HCT116 (cell line): ENCODE measurements at regions not wholly inside any gene's neighbourhood (a gene's known extent, or its start where the extent isn't known, plus 50 kb on each side); places are given as distances from the start of the nearest gene placed in this dataset.

Source experiments
- ATAC-seq: fragments of 200-7000 bp; cut with Tn5 transposase; 2 replicates; pipeline ENCODE4 v1.9.1; 2020; ENCODE audit warnings: mild to moderate bottlenecking, moderate library complexity
- BruUV-seq: library from RNA; stranded (reverse); fragments of 400-500 nt; replicated peaks from 2 replicates; lab custom pipeline; 2021; lab: Mats Ljungman, UMichigan
- CTCF ChIA-PET: fragments of 300-600 bp; sonication (Branson Sonifier 250); formaldehyde crosslinking; loops from one replicate; lab custom pipeline; 2021; ENCODE audit warnings: antibody characterized with exemption; lab: Charles Lee
- POLR2A ChIA-PET: fragments of 300-600, 350-600 bp; sonication (Branson Sonifier 250); formaldehyde crosslinking; loops from one replicate; lab custom pipeline; 2021; ENCODE audit warnings: antibody characterized with exemption; lab: Charles Lee
- RAD21 ChIA-PET, 2 experiments: fragments of 300-600 bp; sonication (Branson Sonifier 250); formaldehyde crosslinking; loops; one replicate each; lab custom pipeline; 2023; ENCODE audit warnings: low total read pairs in 2 of 2; ENCODE audit not compliant: uncharacterized antibody in 2 of 2, unreplicated experiment in 2 of 2, low non-redundant PET in 1 of 2; lab: Charles Lee
- DNase-seq: peaks from one replicate; pipeline ENCODE4 v3.0.0-alpha.2; 2010; ENCODE audit warnings: low read depth, low spot score
- H2AFZ ChIP-seq: fragments of 200-600 bp; shearing (Covaris generic), sonication (generic); 2 replicates; pipeline ENCODE4 v1.6.1; 2017; ENCODE audit warnings: low read depth, mixed run types, mixed read lengths, antibody characterized with exemption, low read length; ENCODE audit not compliant: poor library complexity, severe bottlenecking
- H3K27ac ChIP-seq: 2 replicates; pipeline ENCODE4 v1.5.1; 2012; ENCODE audit warnings: low read depth, low read length
- H3K27me3 ChIP-seq: fragments of 200-600 bp; sonication (generic); 2 replicates; pipeline ENCODE4 v1.6.1; 2016; ENCODE audit warnings: mixed run types, low read length, mixed read lengths; ENCODE audit not compliant: insufficient read depth
- H3K36me3 ChIP-seq, 2 experiments: fragments of 200-500 bp in 1 of 2; fragments of 200-600 bp in 1 of 2; sonication (Bioruptor generic) in 1 of 2; sonication (generic) in 1 of 2; 2 replicates each; pipeline versions ENCODE4 v1.5.1 to v1.6.1; 2014 to 2016; ENCODE audit warnings: low read length in 2 of 2, inconsistent platforms in 1 of 2, mixed read lengths in 1 of 2, mixed run types in 1 of 2; ENCODE audit not compliant: insufficient read depth in 2 of 2, control insufficient read depth in 1 of 2
- H3K4me1 ChIP-seq, 2 experiments: fragments of 200-600 bp in 1 of 2; sonication (generic) in 1 of 2; 2 replicates each; pipeline versions ENCODE4 v1.5.1 to v1.6.1; 2012 to 2017; ENCODE audit warnings: low read length in 2 of 2, inconsistent platforms in 1 of 2, mild to moderate bottlenecking in 1 of 2, mixed read lengths in 1 of 2, mixed run types in 1 of 2, moderate library complexity in 1 of 2; ENCODE audit not compliant: insufficient read depth in 2 of 2, control insufficient read depth in 1 of 2
- H3K4me2 ChIP-seq: fragments of 200-600 bp; sonication (generic); 2 replicates; pipeline ENCODE4 v1.6.1; 2017; ENCODE audit warnings: mixed run types, low read length, mixed read lengths
- H3K4me3 ChIP-seq, 2 experiments: fragments of 200-600 bp in 1 of 2; sonication (generic) in 1 of 2; replicated peaks in 1 of 2; 2 replicates each; pipeline ENCODE4 v1.5.1; 2011 to 2016; ENCODE audit warnings: low read length in 2 of 2, control low read depth in 1 of 2, low read depth in 1 of 2, mild to moderate bottlenecking in 1 of 2, mixed read lengths in 1 of 2, mixed run types in 1 of 2
- H3K79me2 ChIP-seq: fragments of 200-600 bp; sonication (generic); 2 replicates; pipeline ENCODE4 v1.6.1; 2017; ENCODE audit warnings: mild to moderate bottlenecking, mixed run types, low read length, moderate library complexity, mixed read lengths; ENCODE audit not compliant: insufficient read depth
- H3K9ac ChIP-seq: fragments of 200-600 bp; sonication (generic); 2 replicates; pipeline ENCODE4 v1.6.1; 2016; ENCODE audit warnings: low read length, mixed read lengths
- H3K9me2 ChIP-seq: fragments of 200-600 bp; sonication (generic), shearing (Covaris generic); 2 replicates; pipeline ENCODE4 v1.6.1; 2017; ENCODE audit warnings: mixed run types, mild to moderate bottlenecking, moderate library complexity; ENCODE audit not compliant: insufficient read depth
- H3K9me3 ChIP-seq, 2 experiments: fragments of 200-500 bp in 1 of 2; fragments of 200-600 bp in 1 of 2; sonication (Bioruptor generic) in 1 of 2; sonication (generic) in 1 of 2; 2 replicates each; pipeline ENCODE4 v1.6.1; 2014 to 2017; ENCODE audit warnings: low read length in 2 of 2, mixed read lengths in 2 of 2, inconsistent platforms in 1 of 2, low read depth in 1 of 2, mild to moderate bottlenecking in 1 of 2, mixed run types in 1 of 2, moderate library complexity in 1 of 2; ENCODE audit not compliant: control insufficient read depth in 1 of 2, insufficient read depth in 1 of 2
- H4K20me1 ChIP-seq: fragments of 200-600 bp; sonication (generic), shearing (Covaris generic); 2 replicates; pipeline ENCODE4 v1.6.1; 2017; ENCODE audit warnings: mixed run types, mild to moderate bottlenecking, moderate library complexity; ENCODE audit not compliant: insufficient read depth
- CBX3 ChIP-seq: IDR thresholded peaks from 2 replicates; pipeline ENCODE4 v1.6.1; 2012; ENCODE audit warnings: low read depth
- ELF1 ChIP-seq: IDR thresholded peaks from 2 replicates; pipeline ENCODE4 v1.6.1; 2012; ENCODE audit warnings: low read depth, borderline replicate concordance
- EZH2 ChIP-seq: fragments of 200-600 bp; sonication (generic); IDR thresholded peaks from 2 replicates; pipeline ENCODE4 v1.6.1; 2017; ENCODE audit warnings: antibody characterized with exemption, mixed run types
- EZH2phosphoT487 ChIP-seq: fragments of 200-600 bp; IDR thresholded peaks from 2 replicates; pipeline ENCODE4 v1.6.1; 2018; ENCODE audit warnings: antibody characterized with exemption, borderline replicate concordance
- FOSL1 ChIP-seq: IDR thresholded peaks from 2 replicates; pipeline ENCODE4 v1.6.1; 2012; ENCODE audit warnings: low read depth
- RAD21 ChIP-seq: IDR thresholded peaks from 2 replicates; pipeline ENCODE4 v1.6.1; 2012; ENCODE audit warnings: low read depth, mild to moderate bottlenecking
- SIN3A ChIP-seq: IDR thresholded peaks from 2 replicates; pipeline ENCODE4 v1.6.1; 2012; ENCODE audit warnings: low read depth
- SRF ChIP-seq: IDR thresholded peaks from 2 replicates; pipeline ENCODE4 v1.6.1; 2012; ENCODE audit warnings: low read depth
- intact Hi-C: fragments of 100-400 bp; cut with micrococcal nuclease; formaldehyde crosslinking; loops from 2 replicates; pipeline ENCODE4 v1.10.0; 2022
- TF ChIP-seq, protein P1 (sequence below): IDR thresholded peaks from 2 replicates; pipeline ENCODE4 v1.6.1; 2012
- TF ChIP-seq, protein P2 (sequence below): IDR thresholded peaks from 2 replicates; pipeline ENCODE4 v1.6.1; 2012; ENCODE audit warnings: low read depth
- TF ChIP-seq, protein P3 (sequence below): IDR thresholded peaks from 2 replicates; pipeline ENCODE4 v1.6.1; 2012

DNA sequence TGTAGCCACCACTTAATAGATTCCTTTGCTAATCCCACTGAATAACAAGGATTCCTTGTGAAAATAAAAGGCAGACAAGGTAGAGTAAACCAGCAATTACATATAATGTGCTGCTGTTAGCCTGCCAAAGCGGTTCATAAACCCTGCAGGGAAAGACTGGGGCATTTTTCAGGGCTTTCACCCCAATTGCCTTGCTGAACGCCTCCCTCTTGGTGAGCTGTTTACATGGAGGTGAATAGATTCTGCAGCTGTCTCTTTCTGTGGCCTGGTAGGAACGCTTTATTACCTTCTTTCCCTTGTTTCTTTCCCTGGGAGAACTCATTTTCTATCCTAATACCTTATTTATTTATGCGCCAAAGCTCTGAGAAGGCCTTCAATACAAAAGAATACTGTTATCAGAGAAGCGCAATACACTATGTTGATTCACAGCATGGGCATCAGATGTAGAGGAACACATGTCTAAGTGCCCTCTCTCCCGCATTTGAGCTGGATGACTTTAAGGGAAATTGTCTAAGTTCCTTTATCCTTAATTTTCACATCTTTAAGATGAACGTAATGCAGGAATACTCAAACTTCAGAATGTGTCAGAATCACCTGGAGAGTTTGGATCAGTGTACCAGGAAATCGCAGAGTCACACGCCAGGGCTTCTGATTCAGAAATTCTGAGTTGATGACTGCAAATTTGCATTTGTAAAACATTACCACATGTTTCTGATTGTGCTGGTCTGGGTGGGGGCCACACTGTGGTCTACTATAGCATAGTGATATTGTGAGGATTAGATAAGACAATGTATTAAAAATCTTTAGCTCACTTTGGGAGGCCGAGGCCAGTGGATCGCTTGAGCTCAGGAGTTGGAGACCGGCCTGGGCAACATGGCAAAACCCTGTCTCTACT lies 1203.8 kb downstream of the SORCS3 start:
- RAD21 ChIA-PET, result no interaction called here
- Histone ChIP-seq H3K9me3 (peaks cover 20 to 39% of the 10 kb centered on the region in 2 experiments; a peak in 2 of 4 replicates), H3K9ac (no peak overlapping the region), H3K4me1 (no peaks in the 10 kb centered on the region), H3K9me2 (no peaks in the 10 kb centered on the region), H4K20me1 (no peaks in the 10 kb centered on the region), H3K4me3 (no peak overlapping the region), H2AFZ (no peak overlapping the region), H3K36me3 (no peaks in the 10 kb centered on the region), H3K79me2 (no peaks in the 10 kb centered on the region), H3K27ac (no peak overlapping the region), H3K4me2 (no peak overlapping the region), H3K27me3 (no peaks in the 10 kb centered on the region)
- TF ChIP-seq SIN3A, result no peak
- TF ChIP-seq CBX3, result no peak
- no peak for TF ChIP-seq EZH2
- TF ChIP-seq, protein P1, sequence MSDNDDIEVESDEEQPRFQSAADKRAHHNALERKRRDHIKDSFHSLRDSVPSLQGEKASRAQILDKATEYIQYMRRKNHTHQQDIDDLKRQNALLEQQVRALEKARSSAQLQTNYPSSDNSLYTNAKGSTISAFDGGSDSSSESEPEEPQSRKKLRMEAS, result no peak
- TF ChIP-seq RAD21, result no peak
- TF ChIP-seq, protein P2, sequence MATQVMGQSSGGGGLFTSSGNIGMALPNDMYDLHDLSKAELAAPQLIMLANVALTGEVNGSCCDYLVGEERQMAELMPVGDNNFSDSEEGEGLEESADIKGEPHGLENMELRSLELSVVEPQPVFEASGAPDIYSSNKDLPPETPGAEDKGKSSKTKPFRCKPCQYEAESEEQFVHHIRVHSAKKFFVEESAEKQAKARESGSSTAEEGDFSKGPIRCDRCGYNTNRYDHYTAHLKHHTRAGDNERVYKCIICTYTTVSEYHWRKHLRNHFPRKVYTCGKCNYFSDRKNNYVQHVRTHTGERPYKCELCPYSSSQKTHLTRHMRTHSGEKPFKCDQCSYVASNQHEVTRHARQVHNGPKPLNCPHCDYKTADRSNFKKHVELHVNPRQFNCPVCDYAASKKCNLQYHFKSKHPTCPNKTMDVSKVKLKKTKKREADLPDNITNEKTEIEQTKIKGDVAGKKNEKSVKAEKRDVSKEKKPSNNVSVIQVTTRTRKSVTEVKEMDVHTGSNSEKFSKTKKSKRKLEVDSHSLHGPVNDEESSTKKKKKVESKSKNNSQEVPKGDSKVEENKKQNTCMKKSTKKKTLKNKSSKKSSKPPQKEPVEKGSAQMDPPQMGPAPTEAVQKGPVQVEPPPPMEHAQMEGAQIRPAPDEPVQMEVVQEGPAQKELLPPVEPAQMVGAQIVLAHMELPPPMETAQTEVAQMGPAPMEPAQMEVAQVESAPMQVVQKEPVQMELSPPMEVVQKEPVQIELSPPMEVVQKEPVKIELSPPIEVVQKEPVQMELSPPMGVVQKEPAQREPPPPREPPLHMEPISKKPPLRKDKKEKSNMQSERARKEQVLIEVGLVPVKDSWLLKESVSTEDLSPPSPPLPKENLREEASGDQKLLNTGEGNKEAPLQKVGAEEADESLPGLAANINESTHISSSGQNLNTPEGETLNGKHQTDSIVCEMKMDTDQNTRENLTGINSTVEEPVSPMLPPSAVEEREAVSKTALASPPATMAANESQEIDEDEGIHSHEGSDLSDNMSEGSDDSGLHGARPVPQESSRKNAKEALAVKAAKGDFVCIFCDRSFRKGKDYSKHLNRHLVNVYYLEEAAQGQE, result no peak
- TF ChIP-seq SRF, result no peak
- no peak for TF ChIP-seq FOSL1
- TF ChIP-seq EZH2phosphoT487, result no peak
- TF ChIP-seq, protein P3, sequence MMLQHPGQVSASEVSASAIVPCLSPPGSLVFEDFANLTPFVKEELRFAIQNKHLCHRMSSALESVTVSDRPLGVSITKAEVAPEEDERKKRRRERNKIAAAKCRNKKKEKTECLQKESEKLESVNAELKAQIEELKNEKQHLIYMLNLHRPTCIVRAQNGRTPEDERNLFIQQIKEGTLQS, result no peak
- TF ChIP-seq ELF1, result no peak
- CTCF ChIA-PET, result no interaction called here
- POLR2A ChIA-PET, result no interaction called here
- DNase-seq (no peak), ATAC-seq (no peak)
- intact Hi-C loops, result no loop called here
- BruUV-seq, result no TSS peak
